ENCODE measurements at regions not wholly inside any gene's neighbourhood (a gene's known extent, or its start where the extent isn't known, plus 50 kb on each side); places are given as distances from the start of the nearest gene placed in this dataset.

DNA sequence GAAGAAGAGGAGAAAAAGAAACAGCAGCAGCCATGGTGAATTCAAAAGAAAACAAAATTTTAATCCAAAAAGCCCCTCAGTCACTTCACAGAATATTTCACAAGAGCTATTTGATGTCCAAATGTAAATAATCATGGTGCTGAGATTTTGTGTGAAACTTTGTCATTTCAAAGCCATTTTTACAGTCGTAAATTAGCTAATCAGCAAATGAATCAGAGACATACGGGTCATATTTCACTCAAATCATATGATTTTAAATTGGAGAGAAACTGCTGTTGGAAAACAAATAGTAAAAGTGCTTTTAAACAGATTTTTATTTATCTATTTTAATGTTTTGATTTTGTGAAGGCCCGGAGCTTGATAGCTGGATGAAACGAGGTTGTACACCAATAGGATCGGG, 101.4 kb upstream of the SMIM23 start:
- TF ChIP-seq, protein P1, sequence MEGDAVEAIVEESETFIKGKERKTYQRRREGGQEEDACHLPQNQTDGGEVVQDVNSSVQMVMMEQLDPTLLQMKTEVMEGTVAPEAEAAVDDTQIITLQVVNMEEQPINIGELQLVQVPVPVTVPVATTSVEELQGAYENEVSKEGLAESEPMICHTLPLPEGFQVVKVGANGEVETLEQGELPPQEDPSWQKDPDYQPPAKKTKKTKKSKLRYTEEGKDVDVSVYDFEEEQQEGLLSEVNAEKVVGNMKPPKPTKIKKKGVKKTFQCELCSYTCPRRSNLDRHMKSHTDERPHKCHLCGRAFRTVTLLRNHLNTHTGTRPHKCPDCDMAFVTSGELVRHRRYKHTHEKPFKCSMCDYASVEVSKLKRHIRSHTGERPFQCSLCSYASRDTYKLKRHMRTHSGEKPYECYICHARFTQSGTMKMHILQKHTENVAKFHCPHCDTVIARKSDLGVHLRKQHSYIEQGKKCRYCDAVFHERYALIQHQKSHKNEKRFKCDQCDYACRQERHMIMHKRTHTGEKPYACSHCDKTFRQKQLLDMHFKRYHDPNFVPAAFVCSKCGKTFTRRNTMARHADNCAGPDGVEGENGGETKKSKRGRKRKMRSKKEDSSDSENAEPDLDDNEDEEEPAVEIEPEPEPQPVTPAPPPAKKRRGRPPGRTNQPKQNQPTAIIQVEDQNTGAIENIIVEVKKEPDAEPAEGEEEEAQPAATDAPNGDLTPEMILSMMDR (conservative IDR thresholded peaks at IDR 0.05) = no peak
- no peak for TF ChIP-seq EZH2 (IDR thresholded peaks at IDR 0.05; ENCODE audit: low read depth)
